HEK293 (cell line): ENCODE measurements at regions not wholly inside any gene's neighbourhood (a gene's known extent, or its start where the extent isn't known, plus 50 kb on each side); places are given as distances from the start of the nearest gene placed in this dataset.
"Not testable (repeated sequence)": the region's sequence is repeated elsewhere in the genome, so short reads cannot be mapped to it uniquely, and the experiment has no call there.

ENCODE experiments used
- GLI4 ChIP-seq: fragments of 450-650 bp; formaldehyde crosslinking; IDR thresholded peaks from 2 replicates; pipeline ENCODE4 v1.5.1; 2016; ENCODE audit warnings: missing biosample characterization, missing genetic modification characterization
- SCRT2 ChIP-seq: fragments of 450-650 bp; formaldehyde crosslinking; IDR thresholded peaks from 2 replicates; pipeline ENCODE4 v1.5.1; 2016; ENCODE audit warnings: missing biosample characterization, missing genetic modification characterization
- ZBTB21 ChIP-seq: fragments of 450-650 bp; formaldehyde crosslinking; IDR thresholded peaks from 2 replicates; pipeline ENCODE4 v1.5.1; 2017; ENCODE audit warnings: missing biosample characterization, missing genetic modification characterization
- ZEB2 ChIP-seq: fragments of 450-650 bp; formaldehyde crosslinking; IDR thresholded peaks from 2 replicates; pipeline ENCODE4 v1.5.1; 2016; ENCODE audit warnings: missing biosample characterization, missing genetic modification characterization
- ZNF529 ChIP-seq: fragments of 450-650 bp; formaldehyde crosslinking; IDR thresholded peaks from 2 replicates; pipeline ENCODE4 v1.5.1; 2017; ENCODE audit warnings: missing genetic modification characterization, missing biosample characterization; ENCODE audit not compliant: insufficient replicate concordance
- ZNF76 ChIP-seq: fragments of 450-650 bp; formaldehyde crosslinking; IDR thresholded peaks from 2 replicates; pipeline ENCODE4; 2016; ENCODE audit warnings: low read depth, missing biosample characterization, missing genetic modification characterization, borderline replicate concordance
- ZNF785 ChIP-seq: fragments of 450-650 bp; formaldehyde crosslinking; IDR thresholded peaks from 2 replicates; pipeline ENCODE4 v1.5.1; 2016; ENCODE audit warnings: missing biosample characterization, missing genetic modification characterization
- ZNF837 ChIP-seq: fragments of 450-650 bp; formaldehyde crosslinking; IDR thresholded peaks from 2 replicates; pipeline ENCODE4 v1.5.1; 2016; ENCODE audit warnings: missing biosample characterization, missing genetic modification characterization
- ZXDB ChIP-seq: fragments of 450-650 bp; formaldehyde crosslinking; IDR thresholded peaks from 2 replicates; pipeline ENCODE4 v1.5.1; 2016; ENCODE audit warnings: missing biosample characterization, missing genetic modification characterization
- TF ChIP-seq, protein P1 (sequence below): fragments of 450-650 bp; formaldehyde crosslinking; IDR thresholded peaks from 2 replicates; pipeline ENCODE4 v1.5.1; 2016; ENCODE audit warnings: missing biosample characterization, missing genetic modification characterization
- TF ChIP-seq, protein P2 (sequence below): fragments of 450-650 bp; formaldehyde crosslinking; IDR thresholded peaks from 2 replicates; pipeline ENCODE4 v1.5.1; 2016; ENCODE audit warnings: missing biosample characterization, missing genetic modification characterization

DNA sequence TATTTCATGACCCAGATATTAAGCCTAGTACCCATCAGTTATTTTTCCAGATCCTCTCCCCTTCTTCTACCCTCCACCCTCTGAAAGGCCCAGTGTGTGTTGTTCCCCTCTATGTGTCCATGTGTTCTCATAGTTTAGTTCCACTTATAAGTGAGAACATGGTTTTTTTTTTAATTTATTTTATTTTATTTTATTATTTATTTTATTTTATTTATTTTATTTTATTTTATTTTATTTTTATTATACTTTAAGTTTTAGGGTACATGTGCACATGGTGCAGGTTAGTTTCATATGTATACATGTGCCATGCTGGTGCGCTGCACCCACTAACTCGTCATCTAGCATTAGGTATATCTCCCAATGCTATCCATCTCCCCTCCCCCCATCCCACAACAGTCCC is 639.2 kb upstream of the KCND2 start:
- TF ChIP-seq ZBTB21; ZEB2; ZNF76 (tag by site-specific recombination); ZXDB; ZNF529 (tag by site-specific recombination); ZNF785 (tag by site-specific recombination); SCRT2; GLI4 (tag by site-specific recombination); ZNF837 (tag by site-specific recombination): not testable (repeated sequence)
- TF ChIP-seq, protein P1, sequence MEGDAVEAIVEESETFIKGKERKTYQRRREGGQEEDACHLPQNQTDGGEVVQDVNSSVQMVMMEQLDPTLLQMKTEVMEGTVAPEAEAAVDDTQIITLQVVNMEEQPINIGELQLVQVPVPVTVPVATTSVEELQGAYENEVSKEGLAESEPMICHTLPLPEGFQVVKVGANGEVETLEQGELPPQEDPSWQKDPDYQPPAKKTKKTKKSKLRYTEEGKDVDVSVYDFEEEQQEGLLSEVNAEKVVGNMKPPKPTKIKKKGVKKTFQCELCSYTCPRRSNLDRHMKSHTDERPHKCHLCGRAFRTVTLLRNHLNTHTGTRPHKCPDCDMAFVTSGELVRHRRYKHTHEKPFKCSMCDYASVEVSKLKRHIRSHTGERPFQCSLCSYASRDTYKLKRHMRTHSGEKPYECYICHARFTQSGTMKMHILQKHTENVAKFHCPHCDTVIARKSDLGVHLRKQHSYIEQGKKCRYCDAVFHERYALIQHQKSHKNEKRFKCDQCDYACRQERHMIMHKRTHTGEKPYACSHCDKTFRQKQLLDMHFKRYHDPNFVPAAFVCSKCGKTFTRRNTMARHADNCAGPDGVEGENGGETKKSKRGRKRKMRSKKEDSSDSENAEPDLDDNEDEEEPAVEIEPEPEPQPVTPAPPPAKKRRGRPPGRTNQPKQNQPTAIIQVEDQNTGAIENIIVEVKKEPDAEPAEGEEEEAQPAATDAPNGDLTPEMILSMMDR (tag by site-specific recombination) = not testable (repeated sequence)
- TF ChIP-seq, protein P2, sequence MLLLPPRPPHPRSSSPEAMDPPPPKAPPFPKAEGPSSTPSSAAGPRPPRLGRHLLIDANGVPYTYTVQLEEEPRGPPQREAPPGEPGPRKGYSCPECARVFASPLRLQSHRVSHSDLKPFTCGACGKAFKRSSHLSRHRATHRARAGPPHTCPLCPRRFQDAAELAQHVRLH (tag by site-specific recombination) = not testable (repeated sequence)
